PC-9 (cell line): ENCODE measurements at regions not wholly inside any gene's neighbourhood (a gene's known extent, or its start where the extent isn't known, plus 50 kb on each side); places are given as distances from the start of the nearest gene placed in this dataset.

Source experiments
- BruUV-seq: library from RNA; stranded (reverse); fragments of 400-500 nt; replicated peaks from 2 replicates; lab custom pipeline; 2021; lab: Mats Ljungman, UMichigan
- CTCF ChIA-PET: fragments of 300-600 bp; sonication (Branson Sonifier 250); formaldehyde crosslinking; loops from one replicate; lab custom pipeline; 2022; ENCODE audit warnings: antibody characterized with exemption; lab: Charles Lee
- POLR2A ChIA-PET: fragments of 300-600 bp; sonication (Branson Sonifier 250); formaldehyde crosslinking; loops from one replicate; lab custom pipeline; 2022; ENCODE audit warnings: antibody characterized with exemption; ENCODE audit not compliant: unreplicated experiment; lab: Charles Lee
- DNase-seq, 2 experiments: peaks; one replicate each; pipeline versions ENCODE4 v3.0.0 to v3.0.0-alpha.2; 2015 to 2022; ENCODE audit warnings: mixed read lengths in 1 of 2
- H2AFZ ChIP-seq: fragments of 200-600 bp; sonication (generic); 2 replicates; pipeline ENCODE4 v1.8.1; 2017; ENCODE audit warnings: antibody characterized with exemption
- H3F3A ChIP-seq: fragments of 200-600 bp; sonication (generic); 2 replicates; pipeline ENCODE4 v1.8.1; 2017; ENCODE audit warnings: antibody characterized with exemption, mild to moderate bottlenecking, low read depth; ENCODE audit not compliant: insufficient read depth
- H3K27ac ChIP-seq: fragments of 200-600 bp; sonication (generic); 2 replicates; pipeline ENCODE4 v1.6.1; 2016; ENCODE audit warnings: mixed run types
- H3K27me3 ChIP-seq: fragments of 200-600 bp; sonication (generic); 2 replicates; pipeline ENCODE4 v1.6.1; 2016; ENCODE audit warnings: low read depth, mixed run types; ENCODE audit not compliant: insufficient read depth
- H3K36me3 ChIP-seq: fragments of 200-600 bp; sonication (generic); 2 replicates; pipeline ENCODE4 v1.6.1; 2016; ENCODE audit warnings: low read depth, mixed run types
- H3K4me1 ChIP-seq: fragments of 200-600 bp; sonication (generic); replicated peaks from 2 replicates; pipeline ENCODE4 v1.6.1; 2016; ENCODE audit warnings: mixed run types; ENCODE audit not compliant: insufficient read depth
- H3K4me2 ChIP-seq: fragments of 200-600 bp; sonication (generic); 2 replicates; pipeline ENCODE4 v1.6.1; 2017; ENCODE audit warnings: mixed run types
- H3K4me3 ChIP-seq: fragments of 200-600 bp; sonication (generic); 2 replicates; pipeline ENCODE4 v1.6.1; 2016; ENCODE audit warnings: mixed run types
- H3K79me2 ChIP-seq: fragments of 200-600 bp; sonication (generic); 2 replicates; pipeline ENCODE4 v1.6.1; 2017; ENCODE audit warnings: low read depth, mixed run types
- H3K9me2 ChIP-seq: fragments of 200-600 bp; sonication (generic); 2 replicates; pipeline ENCODE4 v1.8.1; 2017; ENCODE audit warnings: mild to moderate bottlenecking; ENCODE audit not compliant: insufficient read depth
- H3K9me3 ChIP-seq: fragments of 200-600 bp; sonication (generic); 2 replicates; pipeline ENCODE4 v1.8.1; 2016; ENCODE audit warnings: low read depth; ENCODE audit not compliant: insufficient read depth
- H4K20me1 ChIP-seq: fragments of 200-600 bp; sonication (generic); 2 replicates; pipeline ENCODE4 v1.8.1; 2017; ENCODE audit not compliant: insufficient read depth
- EZH2 ChIP-seq: fragments of 200-600 bp; sonication (generic); IDR thresholded peaks from 2 replicates; pipeline ENCODE4 v1.8.0; 2017; ENCODE audit warnings: antibody characterized with exemption, low read depth
- intact Hi-C: fragments of 100-400 bp; cut with micrococcal nuclease; formaldehyde crosslinking; loops from one replicate; pipeline ENCODE4 v1.10.0; 2022; ENCODE audit not compliant: unreplicated experiment
- TF ChIP-seq, protein P1 (sequence below): fragments of 200-600 bp; sonication (generic); conservative IDR thresholded peaks from 2 replicates; pipeline ENCODE4 v1.6.1; 2017; ENCODE audit warnings: mixed run types, antibody characterized with exemption, mild to moderate bottlenecking, moderate library complexity

- H3K4me2 ChIP-seq, result no peak overlapping the region
Observed at GRCh38 chr1:87558921-87559320, 230.2 kb downstream of the LMO4 start.

DNA sequence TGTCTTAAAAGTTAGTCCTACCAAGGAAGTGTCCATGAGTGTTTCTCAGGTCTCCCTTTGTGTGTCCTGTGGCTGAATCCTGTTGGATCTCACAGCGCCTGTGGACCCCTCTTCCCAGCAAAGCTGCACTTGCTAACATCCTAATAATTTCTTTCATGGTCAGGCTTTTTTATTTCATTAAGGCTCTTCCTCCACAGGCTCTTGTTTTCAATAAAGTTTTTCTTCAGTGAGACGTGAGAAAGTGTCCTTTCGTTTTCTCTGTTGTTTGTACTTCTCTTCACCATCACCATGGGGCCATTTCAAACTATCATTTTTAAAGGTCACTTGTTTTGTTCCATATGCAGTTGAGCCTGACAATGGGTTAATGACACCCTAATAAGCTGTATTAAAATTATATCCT, 231.5 kb downstream of the LMO4 start:
- Histone ChIP-seq H3K9me2 (no peaks in the 10 kb centered on the region), H3F3A (no peaks in the 10 kb centered on the region), H3K36me3 (no peaks in the 10 kb centered on the region), H3K4me2 (no peak overlapping the region), H3K4me3 (no peak overlapping the region), H4K20me1 (no peaks in the 10 kb centered on the region), H2AFZ (no peak overlapping the region), H3K27me3 (no peaks in the 10 kb centered on the region), H3K27ac (no peak overlapping the region), H3K4me1 (no peaks in the 10 kb centered on the region), H3K79me2 (no peaks in the 10 kb centered on the region), H3K9me3 (no peaks in the 10 kb centered on the region)
- intact Hi-C loops, result no loop called here
- BruUV-seq, result no TSS peak
- CTCF ChIA-PET, result no interaction called here
- POLR2A ChIA-PET, result no interaction called here
- TF ChIP-seq, protein P1, sequence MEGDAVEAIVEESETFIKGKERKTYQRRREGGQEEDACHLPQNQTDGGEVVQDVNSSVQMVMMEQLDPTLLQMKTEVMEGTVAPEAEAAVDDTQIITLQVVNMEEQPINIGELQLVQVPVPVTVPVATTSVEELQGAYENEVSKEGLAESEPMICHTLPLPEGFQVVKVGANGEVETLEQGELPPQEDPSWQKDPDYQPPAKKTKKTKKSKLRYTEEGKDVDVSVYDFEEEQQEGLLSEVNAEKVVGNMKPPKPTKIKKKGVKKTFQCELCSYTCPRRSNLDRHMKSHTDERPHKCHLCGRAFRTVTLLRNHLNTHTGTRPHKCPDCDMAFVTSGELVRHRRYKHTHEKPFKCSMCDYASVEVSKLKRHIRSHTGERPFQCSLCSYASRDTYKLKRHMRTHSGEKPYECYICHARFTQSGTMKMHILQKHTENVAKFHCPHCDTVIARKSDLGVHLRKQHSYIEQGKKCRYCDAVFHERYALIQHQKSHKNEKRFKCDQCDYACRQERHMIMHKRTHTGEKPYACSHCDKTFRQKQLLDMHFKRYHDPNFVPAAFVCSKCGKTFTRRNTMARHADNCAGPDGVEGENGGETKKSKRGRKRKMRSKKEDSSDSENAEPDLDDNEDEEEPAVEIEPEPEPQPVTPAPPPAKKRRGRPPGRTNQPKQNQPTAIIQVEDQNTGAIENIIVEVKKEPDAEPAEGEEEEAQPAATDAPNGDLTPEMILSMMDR, result no peak
- TF ChIP-seq EZH2, result no peak
- DNase-seq, result no peak

More at GRCh38 chr1:87558921-87559320, 230.2 kb downstream of the LMO4 start:
- H3K27ac ChIP-seq, result no peak overlapping the region
- no peak for TF ChIP-seq EZH2
- H3K27me3 ChIP-seq, result no peaks in the 10 kb centered on the region
- no peaks in the 10 kb centered on the region for H3K79me2 ChIP-seq
- ChIA-PET POLR2A (no interaction called here), CTCF (no interaction called here)
- no peaks in the 10 kb centered on the region for H3K9me2 ChIP-seq
- H3F3A ChIP-seq, result no peaks in the 10 kb centered on the region
- no peak for DNase-seq
- H3K4me3 ChIP-seq, result no peak overlapping the region
- H4K20me1 ChIP-seq, result no peaks in the 10 kb centered on the region
- no peak overlapping the region for H2AFZ ChIP-seq
- no peaks in the 10 kb centered on the region for H3K36me3 ChIP-seq
- H3K9me3 ChIP-seq, result no peaks in the 10 kb centered on the region
- no TSS peak for BruUV-seq
- intact Hi-C loops, result no loop called here
- no peaks in the 10 kb centered on the region for H3K4me1 ChIP-seq

DNA sequence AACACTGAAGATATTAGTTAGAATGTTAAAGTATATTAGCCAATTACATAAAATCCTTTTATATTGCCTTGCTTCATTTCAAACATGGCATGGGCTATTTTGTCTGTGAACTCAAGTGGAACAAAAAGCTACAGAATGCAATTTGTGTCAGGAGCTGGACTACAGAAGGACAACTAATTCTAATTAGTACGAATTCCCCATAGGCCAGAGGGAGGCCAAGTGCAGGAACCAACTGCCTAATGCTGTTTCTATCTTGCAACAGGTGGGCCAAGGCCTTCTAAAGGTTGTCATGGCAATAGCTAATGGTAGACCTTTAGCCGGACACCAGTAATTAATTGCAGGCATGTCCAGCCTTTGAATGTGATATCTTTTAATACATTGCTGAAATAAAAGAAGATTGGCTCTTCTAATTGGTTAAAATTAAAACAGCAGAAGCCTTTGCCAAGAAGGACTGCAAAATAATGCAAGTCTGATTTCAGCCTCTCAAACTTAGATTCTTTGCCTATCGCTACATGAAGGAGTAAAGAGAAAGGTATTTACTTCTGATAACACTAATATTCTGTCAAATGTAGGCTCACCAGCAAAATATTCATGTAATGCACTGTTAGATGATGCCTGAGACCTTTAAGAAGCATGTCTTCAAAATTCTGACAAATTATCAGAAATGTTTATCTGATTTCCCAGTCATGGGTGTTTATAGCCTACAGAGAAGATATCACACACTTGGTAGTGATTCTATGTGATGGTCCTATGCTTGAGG, 232.1 kb downstream of the LMO4 start:
- no peak overlapping the region for H3K4me3 ChIP-seq
- no peaks in the 10 kb centered on the region for H3K36me3 ChIP-seq
- TF ChIP-seq, protein P1, result no peak
- TF ChIP-seq EZH2, result no peak
- CTCF ChIA-PET, result no interaction called here
- no peak overlapping the region for H3K27ac ChIP-seq
- no peaks in the 10 kb centered on the region for H3K79me2 ChIP-seq
- no peaks in the 10 kb centered on the region for H3F3A ChIP-seq
- no peaks in the 10 kb centered on the region for H4K20me1 ChIP-seq
- no peaks in the 10 kb centered on the region for H3K27me3 ChIP-seq
- H2AFZ ChIP-seq, result no peak overlapping the region
- POLR2A ChIA-PET, result no interaction called here
- intact Hi-C loops, result no loop called here
- no peaks in the 10 kb centered on the region for H3K9me3 ChIP-seq
- H3K9me2 ChIP-seq, result no peaks in the 10 kb centered on the region
- BruUV-seq, result no TSS peak
- H3K4me2 ChIP-seq, result no peak overlapping the region
- H3K4me1 ChIP-seq, result no peaks in the 10 kb centered on the region
- no peak for DNase-seq
